H9 (cell line): ENCODE measurements at regions not wholly inside any gene's neighbourhood (a gene's known extent, or its start where the extent isn't known, plus 50 kb on each side); places are given as distances from the start of the nearest gene placed in this dataset.

Source experiments
- DNase-seq: peaks from one replicate; pipeline ENCODE4 v3.0.0-alpha.2; 2017
- H2AFZ ChIP-seq: one replicate; pipeline ENCODE4 v1.6.1; 2013; ENCODE audit warnings: mild to moderate bottlenecking, low read length, control low read depth, moderate library complexity
- H2AK5ac ChIP-seq: 2 replicates; pipeline ENCODE4 v1.6.1; 2013; ENCODE audit warnings: low read length, control low read depth, mixed read lengths; ENCODE audit not compliant: insufficient read length
- H2BK120ac ChIP-seq: one replicate; pipeline ENCODE4 v1.6.1; 2013; ENCODE audit warnings: low read depth, mild to moderate bottlenecking, low read length, control low read depth, inconsistent platforms; ENCODE audit not compliant: poor library complexity, severe bottlenecking
- H2BK12ac ChIP-seq: 2 replicates; pipeline ENCODE4 v1.6.1; 2013; ENCODE audit warnings: low read length, control low read depth, mixed read lengths, low read depth; ENCODE audit not compliant: insufficient read length
- H2BK15ac ChIP-seq: 2 replicates; pipeline ENCODE4 v1.6.1; 2013; ENCODE audit warnings: low read depth, low read length, control low read depth
- H2BK20ac ChIP-seq: one replicate; pipeline ENCODE4 v1.6.1; 2013; ENCODE audit warnings: low read depth, mild to moderate bottlenecking, low read length, control low read depth, inconsistent platforms; ENCODE audit not compliant: poor library complexity, severe bottlenecking
- H2BK5ac ChIP-seq: 2 replicates; pipeline ENCODE4 v1.6.1; 2013; ENCODE audit warnings: low read length, control low read depth, mixed read lengths; ENCODE audit not compliant: insufficient read length
- H3K14ac ChIP-seq: 2 replicates; pipeline ENCODE4 v1.6.1; 2013; ENCODE audit warnings: low read length, control low read depth; ENCODE audit not compliant: insufficient read depth
- H3K18ac ChIP-seq: 2 replicates; pipeline ENCODE4 v1.6.1; 2013; ENCODE audit warnings: low read depth, mild to moderate bottlenecking, mixed read lengths, low read length, control low read depth; ENCODE audit not compliant: insufficient read length
- H3K23ac ChIP-seq: 2 replicates; pipeline ENCODE4 v1.6.1; 2013; ENCODE audit warnings: low read length, control low read depth, mixed read lengths, low read depth; ENCODE audit not compliant: insufficient read length
- H3K23me2 ChIP-seq: 2 replicates; pipeline ENCODE4 v1.6.1; 2013; ENCODE audit warnings: low read depth, mild to moderate bottlenecking, mixed read lengths, low read length, control low read depth; ENCODE audit not compliant: insufficient read length, poor library complexity, severe bottlenecking
- H3K27ac ChIP-seq: 2 replicates; pipeline ENCODE4 v1.5.1; 2013; ENCODE audit warnings: low read length, control low read depth, mixed read lengths, low read depth; ENCODE audit not compliant: insufficient read length
- H3K27me3 ChIP-seq: 2 replicates; pipeline ENCODE4 v1.6.1; 2013; ENCODE audit warnings: low read length, control low read depth, inconsistent platforms; ENCODE audit not compliant: insufficient read depth
- H3K4ac ChIP-seq: 2 replicates; pipeline ENCODE4 v1.6.1; 2013; ENCODE audit warnings: low read depth, mild to moderate bottlenecking, control low read depth, inconsistent platforms, low read length, moderate library complexity
- H3K4me1 ChIP-seq: 2 replicates; pipeline ENCODE4 v1.6.1; 2013; ENCODE audit warnings: low read length, control low read depth, inconsistent platforms; ENCODE audit not compliant: insufficient read depth
- H3K4me2 ChIP-seq: 2 replicates; pipeline ENCODE4 v1.6.1; 2013; ENCODE audit warnings: low read length, control low read depth, mixed read lengths; ENCODE audit not compliant: insufficient read length, insufficient read depth
- H3K56ac ChIP-seq: 2 replicates; pipeline ENCODE4 v1.6.1; 2013; ENCODE audit warnings: low read depth, mild to moderate bottlenecking, mixed read lengths, low read length, control low read depth; ENCODE audit not compliant: insufficient read length
- H3K79me1 ChIP-seq: 2 replicates; pipeline ENCODE4 v1.6.1; 2013; ENCODE audit warnings: low read depth, mild to moderate bottlenecking, moderate library complexity, low read length, control low read depth, inconsistent platforms; ENCODE audit not compliant: insufficient read depth, poor library complexity, severe bottlenecking
- H3K79me2 ChIP-seq: 2 replicates; pipeline ENCODE4 v1.6.1; 2013; ENCODE audit warnings: low read length, control low read depth, inconsistent platforms; ENCODE audit not compliant: insufficient read depth
- H3K9ac ChIP-seq: 2 replicates; pipeline ENCODE4 v1.6.1; 2013; ENCODE audit warnings: low read length, control low read depth, mixed read lengths; ENCODE audit not compliant: insufficient read length; ENCODE audit errors: extremely low read depth
- H3K9me3 ChIP-seq: one replicate; pipeline ENCODE4 v1.6.1; 2013; ENCODE audit warnings: low read depth, low read length, inconsistent platforms; ENCODE audit not compliant: control insufficient read depth
- H3T11ph ChIP-seq: one replicate; pipeline ENCODE4 v1.6.1; 2013; ENCODE audit warnings: mild to moderate bottlenecking, low read length, control low read depth, inconsistent platforms
- H4K20me1 ChIP-seq: one replicate; pipeline ENCODE4 v1.6.1; 2013; ENCODE audit not compliant: control insufficient read depth, insufficient read length, insufficient read depth
- H4K5ac ChIP-seq: 2 replicates; pipeline ENCODE4 v1.6.1; 2013; ENCODE audit warnings: low read depth, mild to moderate bottlenecking, mixed read lengths, low read length, control low read depth; ENCODE audit not compliant: insufficient read length
- H4K8ac ChIP-seq: replicated peaks from 2 replicates; pipeline ENCODE4 v1.6.1; 2013; ENCODE audit warnings: low read length, control low read depth, mixed read lengths, low read depth; ENCODE audit not compliant: insufficient read length
- H4K91ac ChIP-seq: 2 replicates; pipeline ENCODE4 v1.6.1; 2013; ENCODE audit warnings: low read depth, mild to moderate bottlenecking, moderate library complexity, mixed read lengths, low read length, control low read depth; ENCODE audit not compliant: insufficient read length
- H3K27ac Mint-ChIP-seq, 3 experiments: 2 replicates in 2 of 3; 3 replicates in 1 of 3; pipeline ENCODE4 v1.8.0; 2020 to 2021; ENCODE audit warnings: mixed read lengths in 3 of 3, mild to moderate bottlenecking in 1 of 3, moderate library complexity in 1 of 3
- H3K27me3 Mint-ChIP-seq: 2 replicates; pipeline ENCODE4 v1.8.0; 2021; ENCODE audit warnings: low read depth, mild to moderate bottlenecking, moderate library complexity, mixed read lengths
- H3K36me3 Mint-ChIP-seq, 3 experiments: 2 replicates in 2 of 3; 3 replicates in 1 of 3; pipeline ENCODE4 v1.8.0; 2020 to 2021; ENCODE audit warnings: low read depth in 3 of 3, mixed read lengths in 3 of 3; ENCODE audit not compliant: insufficient read depth in 1 of 3
- H3K4me1 Mint-ChIP-seq, 2 experiments: 2 replicates each; pipeline ENCODE4 v1.8.0; 2020; ENCODE audit warnings: mixed read lengths in 2 of 2
- H3K4me3 Mint-ChIP-seq, 2 experiments: 2 replicates in 1 of 2; 3 replicates in 1 of 2; pipeline ENCODE4 v1.8.0; 2020 to 2021; ENCODE audit warnings: mild to moderate bottlenecking in 2 of 2, mixed read lengths in 2 of 2, moderate library complexity in 1 of 2
- H3K9me3 Mint-ChIP-seq, 2 experiments: 2 replicates in 1 of 2; 3 replicates in 1 of 2; pipeline ENCODE4 v1.8.0; 2020; ENCODE audit warnings: mild to moderate bottlenecking in 2 of 2, mixed read lengths in 2 of 2, moderate library complexity in 1 of 2
- CTCF ChIP-seq: fragments of 200-600 bp; sonication (generic); conservative IDR thresholded peaks from 3 replicates; pipeline ENCODE4 v1.8.0; 2021; ENCODE audit warnings: antibody characterized with exemption, mild to moderate bottlenecking
- whole genome bisulfite sequencing: extraction: QIAGEN DNeasy Blood & Tissue Kit; methylation state at CpG from one replicate; pipeline ENCODE4 v1.1.7; 2013; ENCODE audit warnings: missing lambda C conversion rate, low lambda C conversion rate, mixed read lengths; ENCODE audit not compliant: insufficient read length; ENCODE audit errors: extremely low coverage; 5-methylcytosine and 5-hydroxymethylcytosine counted together

- H2AFZ ChIP-seq = no peak overlapping the region
- H2AK5ac ChIP-seq = no peak overlapping the region
- no peak overlapping the region for H2BK20ac ChIP-seq
- no peak overlapping the region for H2BK15ac ChIP-seq
- H3K56ac ChIP-seq = no peak overlapping the region
- H3K79me2 ChIP-seq = no peaks in the 10 kb centered on the region
- H3K23ac ChIP-seq = no peak overlapping the region
- no peak overlapping the region for H4K8ac ChIP-seq
- Mint-ChIP-seq H3K4me1 (peaks cover 36 to 41% of the 10 kb centered on the region in 2 experiments), H3K9me3 (peaks cover 5 to 7% of the 10 kb centered on the region in 2 experiments; a peak in 4 of 5 replicates), H3K27ac (no peak overlapping the region; a peak in 1 of 7 replicates), H3K27me3 (peaks cover 45% of the 10 kb centered on the region), H3K36me3 (peaks cover 0 to 5% (median 0%) of the 10 kb centered on the region in 3 experiments; a peak in 3 of 7 replicates), H3K4me3 (no peak overlapping the region)
- H3K9me3 ChIP-seq = no peaks in the 10 kb centered on the region
- no peak overlapping the region for H3K27ac ChIP-seq
- no peaks in the 10 kb centered on the region for H3K79me1 ChIP-seq
- no peaks in the 10 kb centered on the region for H3K27me3 ChIP-seq
- H3K4me1 ChIP-seq = no peaks in the 10 kb centered on the region; the same call in none of the 2 replicates
- no CpG with 5 or more reads among the region's 14 CpGs for WGBS
- H3K14ac ChIP-seq = no peak overlapping the region
- H2BK5ac ChIP-seq = no peak overlapping the region
- peak; percentile 31; the same call in 1 of the 3 replicates for TF ChIP-seq CTCF
- DNase-seq = peak; percentile 56
- H3K9ac ChIP-seq = no peak overlapping the region
- H3K18ac ChIP-seq = no peak overlapping the region
- H4K91ac ChIP-seq = no peak overlapping the region
- no peak overlapping the region for H3K4me2 ChIP-seq
- no peak overlapping the region for H3K4ac ChIP-seq
- H4K20me1 ChIP-seq = no peaks in the 10 kb centered on the region
- no peak overlapping the region for H2BK12ac ChIP-seq
- no peak overlapping the region for H2BK120ac ChIP-seq
- no peak overlapping the region for H4K5ac ChIP-seq
- H3K23me2 ChIP-seq = no peaks in the 10 kb centered on the region
- no peak overlapping the region for H3T11ph ChIP-seq
These were observed 142.2 kb upstream of the AFDN start for GRCh38 chr6:167684276-167685104.
